Loucy (cell line): ENCODE measurements at regions not wholly inside any gene's neighbourhood (a gene's known extent, or its start where the extent isn't known, plus 50 kb on each side); places are given as distances from the start of the nearest gene placed in this dataset.

Experiments used
- CTCF ChIP-seq: fragments of 200-600 bp; sonication (generic); conservative IDR thresholded peaks from 2 replicates; pipeline ENCODE4 v1.5.1; 2014; ENCODE audit warnings: mild to moderate bottlenecking, antibody characterized with exemption, low read length
- EZH2phosphoT487 ChIP-seq: fragments of 200-600 bp; IDR thresholded peaks from 2 replicates; pipeline ENCODE4 v1.6.1; 2018; ENCODE audit warnings: antibody characterized with exemption, mild to moderate bottlenecking, moderate library complexity, borderline replicate concordance

- no peak for TF ChIP-seq EZH2phosphoT487
- TF ChIP-seq CTCF: no peak
Observed at GRCh38 chr16:86778108-86778745, 199.9 kb downstream of the FOXL1 start.
